Mesodermal cell (in vitro differentiated cells): ENCODE measurements at regions not wholly inside any gene's neighbourhood (a gene's known extent, or its start where the extent isn't known, plus 50 kb on each side); places are given as distances from the start of the nearest gene placed in this dataset.

ENCODE experiments used
- H3K27ac ChIP-seq: 2 replicates; pipeline ENCODE4 v1.7.0; 2013; ENCODE audit warnings: mild to moderate bottlenecking, low read depth, low read length, moderate library complexity; ENCODE audit not compliant: severe bottlenecking
- H3K36me3 ChIP-seq: 2 replicates; pipeline ENCODE4 v1.7.1; 2013; ENCODE audit warnings: mild to moderate bottlenecking, low read length, moderate library complexity; ENCODE audit not compliant: control insufficient read depth, insufficient read depth
- H3K4me1 ChIP-seq: one replicate; pipeline ENCODE4 v1.7.1; 2013; ENCODE audit warnings: mild to moderate bottlenecking, low read length; ENCODE audit not compliant: insufficient read depth, control insufficient read depth, poor library complexity, severe bottlenecking
- H3K4me3 ChIP-seq: 2 replicates; pipeline ENCODE4 v1.7.0; 2013; ENCODE audit warnings: low read length, control low read depth, mild to moderate bottlenecking; ENCODE audit not compliant: insufficient read depth, poor library complexity, severe bottlenecking; ENCODE audit errors: extremely low read depth
- H3K9me3 ChIP-seq: 2 replicates; pipeline ENCODE4 v1.7.1; 2013; ENCODE audit warnings: mild to moderate bottlenecking, low read length, moderate library complexity; ENCODE audit not compliant: control insufficient read depth
- WGBS, 2 experiments: methylation state at CpG; one replicate each; pipeline ENCODE4 v1.1.5; 2013; ENCODE audit warnings: missing lambda C conversion rate in 2 of 2; ENCODE audit not compliant: insufficient coverage in 2 of 2; 5-methylcytosine and 5-hydroxymethylcytosine counted together

DNA sequence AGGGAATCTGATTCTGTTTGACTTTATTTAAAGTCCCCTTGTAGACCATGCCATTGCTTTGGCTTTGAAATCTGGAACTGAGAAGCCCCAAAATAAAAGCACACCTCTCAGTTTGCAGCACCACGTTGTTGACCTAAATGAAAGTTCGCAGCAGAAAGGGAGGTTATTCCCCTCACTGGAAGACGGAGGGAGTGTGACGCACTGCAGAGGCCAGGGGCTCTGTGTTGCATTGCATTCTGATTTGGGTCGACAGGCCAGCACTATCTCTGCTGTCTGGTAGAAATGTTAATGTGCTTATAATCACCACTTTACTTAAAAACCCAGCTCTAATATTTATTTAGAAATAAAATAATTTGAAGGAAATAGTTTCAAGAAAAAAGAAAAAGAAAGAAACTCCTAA lies 675.2 kb upstream of the NR5A2 start:
- no peaks in the 10 kb centered on the region for H3K36me3 ChIP-seq
- H3K4me1 ChIP-seq = no peaks in the 10 kb centered on the region
- 79 to 96% methylated on average over 4 of the region's 5 CpGs for WGBS, 2 experiments
- no peak overlapping the region for H3K27ac ChIP-seq
- H3K4me3 ChIP-seq = no peak overlapping the region
- H3K9me3 ChIP-seq = no peaks in the 10 kb centered on the region

DNA sequence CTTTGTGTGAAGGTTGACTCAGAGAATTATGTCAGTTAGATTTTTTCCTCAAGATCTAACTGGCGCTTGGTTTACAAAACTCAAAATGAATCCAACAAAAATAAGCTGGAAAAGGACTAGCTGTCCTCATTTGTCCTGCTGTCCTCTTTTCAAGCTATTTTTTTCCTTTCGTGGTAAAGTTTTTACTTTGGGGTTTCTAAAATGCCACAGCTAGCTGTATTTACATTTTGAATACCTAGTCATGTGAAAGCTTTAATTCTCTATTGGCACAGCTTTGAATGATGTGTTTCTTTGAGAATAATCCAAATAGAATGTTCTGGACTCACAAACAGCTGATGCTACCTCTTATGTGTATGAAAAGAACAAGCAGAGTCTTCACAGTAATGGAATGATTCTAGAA lies 673.6 kb upstream of the NR5A2 start:
- 100% methylated on average over 1 of the region's 2 CpGs for WGBS, 2 experiments
- H3K4me1 ChIP-seq = no peaks in the 10 kb centered on the region

DNA sequence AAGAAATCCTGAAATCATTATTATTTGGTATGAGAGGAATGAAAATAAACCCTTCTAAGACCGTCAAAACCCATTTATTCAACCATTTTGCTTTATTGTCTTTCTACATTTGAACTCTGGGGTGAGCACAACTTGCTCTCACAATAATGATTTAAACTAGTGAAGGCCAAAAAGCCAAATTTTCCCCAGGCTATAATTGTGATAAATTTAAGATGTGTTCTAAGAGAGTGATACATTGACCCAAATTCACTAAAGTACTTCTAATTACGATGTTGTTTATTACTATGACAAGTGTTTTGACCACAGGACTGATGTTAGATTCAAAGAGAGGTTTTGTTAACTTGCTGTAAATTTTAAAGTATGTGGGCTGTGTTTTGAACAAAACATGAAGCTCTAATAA lies 670.9 kb upstream of the NR5A2 start:
- Histone ChIP-seq H3K4me1 (no peaks in the 10 kb centered on the region), H3K4me3 (no peak overlapping the region), H3K9me3 (no peaks in the 10 kb centered on the region), H3K36me3 (no peaks in the 10 kb centered on the region), H3K27ac (no peak overlapping the region)
- no CpG with 5 or more reads among the region's 2 CpGs for WGBS, 2 experiments

More for the DNA sequence above, 673.6 kb upstream of the NR5A2 start:
- Histone ChIP-seq H3K9me3 (no peaks in the 10 kb centered on the region), H3K36me3 (no peaks in the 10 kb centered on the region), H3K4me3 (no peak overlapping the region), H3K27ac (no peak overlapping the region)

DNA sequence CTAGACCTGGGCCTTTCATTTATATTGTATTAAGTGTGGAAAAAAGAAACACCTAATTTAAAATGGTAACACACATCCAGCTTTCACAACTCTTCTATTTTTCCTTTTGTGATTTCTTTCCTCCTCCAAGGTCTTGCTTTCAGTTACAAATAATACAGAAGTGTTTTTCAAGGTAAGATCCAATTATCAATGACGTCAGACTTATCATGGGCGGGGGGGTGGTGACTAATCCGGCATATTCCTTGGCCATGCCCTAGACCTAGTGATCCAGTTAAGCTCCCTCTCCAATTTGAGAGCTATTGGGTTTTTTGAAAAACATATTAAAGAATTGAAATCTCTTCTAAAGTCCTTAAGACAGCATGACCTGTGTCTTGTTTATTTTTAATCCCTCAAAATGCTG lies 669.9 kb upstream of the NR5A2 start:
- H3K27ac ChIP-seq = no peak overlapping the region
- 100% methylated on average over 3 of the region's 3 CpGs; no CpG with 5 or more reads in 1 of the 2 experiments for WGBS, 2 experiments

DNA sequence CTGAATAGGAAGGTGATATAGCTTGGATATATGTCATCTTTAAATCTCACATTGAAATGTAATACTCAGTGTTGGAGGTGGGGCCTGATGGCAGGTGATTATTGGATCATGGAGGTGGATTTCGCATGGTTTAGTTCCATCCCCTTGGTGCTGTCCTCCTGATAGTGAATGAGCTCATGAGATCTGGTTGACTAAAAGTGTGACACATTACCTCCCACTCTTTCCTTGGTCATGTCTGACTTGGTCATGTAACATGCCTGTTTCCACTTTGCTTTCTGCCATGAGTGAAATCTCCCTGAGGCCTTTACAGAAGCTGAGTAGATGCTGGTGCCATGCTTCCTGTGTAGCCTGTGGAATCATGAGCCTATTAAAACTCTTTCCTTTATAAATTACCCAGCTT lies 664.5 kb upstream of the NR5A2 start:
- H3K4me1 ChIP-seq = no peaks in the 10 kb centered on the region
- H3K27ac ChIP-seq = no peak overlapping the region
- no peaks in the 10 kb centered on the region for H3K9me3 ChIP-seq
- H3K4me3 ChIP-seq = no peak overlapping the region
- H3K36me3 ChIP-seq = no peaks in the 10 kb centered on the region
- WGBS, 2 experiments = no CpG with 5 or more reads among the region's 1 CpG

More for the DNA sequence above, 669.9 kb upstream of the NR5A2 start:
- no peaks in the 10 kb centered on the region for H3K4me1 ChIP-seq
- no peaks in the 10 kb centered on the region for H3K9me3 ChIP-seq
- no peaks in the 10 kb centered on the region for H3K36me3 ChIP-seq
- H3K4me3 ChIP-seq = no peak overlapping the region

DNA sequence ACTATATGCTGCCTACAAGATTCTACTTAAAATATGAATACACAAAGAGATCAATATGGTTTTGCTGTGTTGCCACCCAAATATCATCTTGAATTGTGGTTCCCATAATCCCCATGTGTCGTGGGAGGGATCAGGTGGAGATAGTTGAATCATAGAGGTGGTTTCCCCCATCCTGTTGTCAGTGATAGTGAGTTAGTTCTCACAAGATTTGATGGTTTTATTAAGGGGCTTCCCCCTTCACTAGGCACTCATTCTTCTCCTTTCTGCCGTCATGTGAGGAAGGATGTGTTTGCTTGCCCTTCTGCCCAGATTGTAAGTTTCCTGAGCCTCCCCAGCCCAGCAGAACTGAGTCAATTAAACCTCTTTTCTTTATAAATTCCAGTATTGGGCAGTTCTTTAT lies 654.4 kb upstream of the NR5A2 start:
- WGBS, 2 experiments = 80 to 100% methylated on average over 1 of the region's 2 CpGs
- no peak overlapping the region for H3K4me3 ChIP-seq
- no peaks in the 10 kb centered on the region for H3K36me3 ChIP-seq
- no peak overlapping the region for H3K27ac ChIP-seq
- no peaks in the 10 kb centered on the region for H3K9me3 ChIP-seq
- H3K4me1 ChIP-seq = no peaks in the 10 kb centered on the region

DNA sequence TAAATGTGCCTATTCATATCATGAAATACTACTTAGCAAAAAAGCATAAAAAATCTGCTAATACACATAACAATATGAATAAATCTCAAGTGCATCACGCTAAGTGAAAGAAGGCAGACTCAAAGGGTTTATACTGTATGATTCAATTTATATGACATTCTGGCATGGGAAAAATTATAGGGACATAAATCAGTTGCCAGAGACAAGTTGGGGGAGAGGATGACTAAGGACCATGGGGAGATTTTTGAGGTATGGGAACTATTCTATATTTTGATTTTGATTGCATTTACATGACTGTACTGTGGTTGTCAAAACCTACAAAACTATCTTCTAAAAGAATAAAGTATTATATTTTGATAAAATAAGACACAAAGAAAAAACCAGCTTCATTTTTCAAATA lies 650.3 kb upstream of the NR5A2 start:
- H3K27ac ChIP-seq = no peak overlapping the region
- H3K9me3 ChIP-seq = no peaks in the 10 kb centered on the region
- H3K36me3 ChIP-seq = no peaks in the 10 kb centered on the region
- no CpG with 5 or more reads among the region's 1 CpG for WGBS, 2 experiments
- no peaks in the 10 kb centered on the region for H3K4me1 ChIP-seq
- H3K4me3 ChIP-seq = no peak overlapping the region

DNA sequence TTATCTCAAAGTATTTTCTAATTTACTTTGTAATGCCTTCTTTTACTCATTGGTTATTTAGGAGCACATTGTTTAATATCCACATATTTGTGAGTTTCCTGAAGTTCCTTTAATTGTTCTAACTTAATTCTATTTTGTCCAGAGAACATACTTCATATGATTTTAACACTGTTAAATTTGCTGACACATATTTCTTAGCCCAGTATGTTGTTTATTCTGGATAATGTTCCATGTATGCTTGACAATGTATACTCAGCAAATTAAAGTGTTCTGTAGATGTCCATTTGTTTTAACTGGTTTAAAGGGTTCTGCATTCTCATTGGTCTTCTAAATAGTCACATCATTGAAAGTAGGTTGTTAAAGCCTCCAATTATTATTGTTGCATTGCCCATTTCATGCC lies 643.7 kb upstream of the NR5A2 start:
- Histone ChIP-seq H3K4me3 (no peak overlapping the region), H3K9me3 (no peaks in the 10 kb centered on the region), H3K36me3 (no peaks in the 10 kb centered on the region), H3K4me1 (no peaks in the 10 kb centered on the region), H3K27ac (no peak overlapping the region)

DNA sequence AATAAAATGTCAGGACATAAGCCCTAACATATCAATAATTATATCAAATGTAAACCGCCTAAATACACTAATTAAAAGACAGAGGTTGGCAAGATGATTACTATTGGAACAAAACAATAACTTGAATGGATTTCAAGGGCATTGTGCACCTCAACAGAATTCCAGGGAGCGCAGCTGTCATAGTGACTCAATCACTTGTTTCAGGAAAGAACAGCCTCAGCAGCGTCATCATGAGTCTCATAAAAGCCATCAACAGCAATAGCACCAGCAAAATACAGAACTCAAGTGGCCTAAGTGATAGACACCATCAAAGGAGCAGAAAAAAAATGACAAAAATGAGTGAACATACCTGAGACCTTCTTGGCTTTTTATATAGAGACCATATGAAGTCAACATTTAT lies 632.7 kb upstream of the NR5A2 start:
- Histone ChIP-seq H3K4me1 (no peaks in the 10 kb centered on the region), H3K27ac (no peak overlapping the region)
- WGBS, 2 experiments = 86 to 89% methylated on average over 1 to 2 of the region's 3 CpGs

DNA sequence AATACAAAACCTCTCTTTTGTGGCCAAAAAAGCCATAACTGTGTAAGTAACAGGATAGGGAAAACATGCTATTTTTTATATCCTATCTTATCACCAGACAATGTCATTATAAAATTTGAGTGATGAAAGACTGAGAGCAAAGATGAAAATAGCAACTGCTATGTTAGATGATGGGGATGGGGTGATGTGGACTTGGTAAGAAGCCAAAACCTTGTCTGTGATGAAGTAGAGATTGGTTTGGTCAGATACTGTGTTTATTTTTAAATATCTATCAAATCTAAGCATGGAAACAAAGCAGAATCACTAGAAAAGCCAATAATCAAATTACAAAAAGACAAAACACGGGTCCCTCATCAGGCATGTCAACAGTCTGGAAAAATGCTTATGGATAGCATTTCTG lies 631.1 kb upstream of the NR5A2 start:
- Histone ChIP-seq H3K4me1 (no peaks in the 10 kb centered on the region), H3K27ac (no peak overlapping the region), H3K9me3 (no peaks in the 10 kb centered on the region), H3K36me3 (no peaks in the 10 kb centered on the region), H3K4me3 (no peak overlapping the region)
- no CpG with 5 or more reads among the region's 1 CpG for WGBS, 2 experiments

More for the DNA sequence above, 632.7 kb upstream of the NR5A2 start:
- no peaks in the 10 kb centered on the region for H3K9me3 ChIP-seq
- no peaks in the 10 kb centered on the region for H3K36me3 ChIP-seq
- no peak overlapping the region for H3K4me3 ChIP-seq

DNA sequence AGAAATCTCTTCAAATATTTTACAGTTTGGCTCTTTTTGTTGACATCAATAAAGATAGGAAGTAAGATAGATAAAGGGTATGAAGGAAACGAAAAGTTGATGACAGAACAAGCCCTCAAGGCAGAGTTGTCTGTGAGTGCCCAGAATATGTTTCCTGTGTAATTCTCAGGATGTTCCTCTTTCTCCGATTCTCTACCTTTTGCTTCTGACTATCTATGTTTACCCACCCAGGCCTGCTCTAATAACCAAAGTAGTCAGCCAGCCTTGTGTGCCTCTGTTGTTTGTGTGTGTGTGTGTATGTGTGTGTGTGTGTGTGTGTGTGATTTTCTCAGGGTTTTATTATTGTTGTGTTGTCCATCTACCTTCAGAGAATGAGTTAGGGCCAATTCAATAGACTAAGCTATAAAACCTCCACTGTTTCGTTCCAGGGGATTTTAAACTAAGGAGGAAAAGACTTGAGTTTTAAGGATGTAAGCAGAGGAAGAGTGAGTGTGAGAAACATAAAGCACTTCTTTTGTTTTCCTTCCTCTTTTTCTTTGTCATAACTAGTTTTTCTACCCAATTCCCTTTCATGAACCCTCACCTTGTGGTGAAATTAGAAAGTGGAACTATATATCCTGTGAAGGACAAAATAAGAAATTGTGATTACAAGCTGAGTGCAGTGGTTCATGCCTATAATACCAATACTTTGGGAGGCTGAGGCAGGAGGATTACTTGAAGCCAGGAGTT lies 627.4 kb upstream of the NR5A2 start:
- Histone ChIP-seq H3K9me3 (no peaks in the 10 kb centered on the region), H3K4me3 (no peak overlapping the region), H3K36me3 (no peaks in the 10 kb centered on the region), H3K4me1 (no peaks in the 10 kb centered on the region), H3K27ac (no peak overlapping the region)
- 100% methylated on average over 1 of the region's 3 CpGs for WGBS, 2 experiments
